ENCODE measurements at regions not wholly inside any gene's neighbourhood (a gene's known extent, or its start where the extent isn't known, plus 50 kb on each side); places are given as distances from the start of the nearest gene placed in this dataset.
"Not testable (repeated sequence)": the region's sequence is repeated elsewhere in the genome, so short reads cannot be mapped to it uniquely, and the experiment has no call there.

DNA sequence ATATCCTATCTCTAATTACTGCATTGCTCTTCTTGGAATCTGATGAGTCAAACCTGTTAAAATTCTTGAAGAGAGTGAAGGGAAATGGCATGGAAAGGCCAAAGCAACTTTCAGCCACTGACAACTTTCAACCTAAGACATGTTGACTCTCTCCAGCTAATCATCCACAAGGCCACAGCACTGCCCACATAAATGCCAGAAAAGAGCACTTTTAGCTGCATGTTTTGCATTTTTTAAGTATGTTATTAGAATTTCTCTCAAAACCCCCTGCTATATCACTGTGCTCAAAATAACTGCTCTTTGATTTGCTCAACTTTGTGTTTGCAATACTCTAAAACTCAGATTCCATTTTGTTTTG, 352.5 kb downstream of the ADGRL2 start:
- no peak for DNase-seq

DNA sequence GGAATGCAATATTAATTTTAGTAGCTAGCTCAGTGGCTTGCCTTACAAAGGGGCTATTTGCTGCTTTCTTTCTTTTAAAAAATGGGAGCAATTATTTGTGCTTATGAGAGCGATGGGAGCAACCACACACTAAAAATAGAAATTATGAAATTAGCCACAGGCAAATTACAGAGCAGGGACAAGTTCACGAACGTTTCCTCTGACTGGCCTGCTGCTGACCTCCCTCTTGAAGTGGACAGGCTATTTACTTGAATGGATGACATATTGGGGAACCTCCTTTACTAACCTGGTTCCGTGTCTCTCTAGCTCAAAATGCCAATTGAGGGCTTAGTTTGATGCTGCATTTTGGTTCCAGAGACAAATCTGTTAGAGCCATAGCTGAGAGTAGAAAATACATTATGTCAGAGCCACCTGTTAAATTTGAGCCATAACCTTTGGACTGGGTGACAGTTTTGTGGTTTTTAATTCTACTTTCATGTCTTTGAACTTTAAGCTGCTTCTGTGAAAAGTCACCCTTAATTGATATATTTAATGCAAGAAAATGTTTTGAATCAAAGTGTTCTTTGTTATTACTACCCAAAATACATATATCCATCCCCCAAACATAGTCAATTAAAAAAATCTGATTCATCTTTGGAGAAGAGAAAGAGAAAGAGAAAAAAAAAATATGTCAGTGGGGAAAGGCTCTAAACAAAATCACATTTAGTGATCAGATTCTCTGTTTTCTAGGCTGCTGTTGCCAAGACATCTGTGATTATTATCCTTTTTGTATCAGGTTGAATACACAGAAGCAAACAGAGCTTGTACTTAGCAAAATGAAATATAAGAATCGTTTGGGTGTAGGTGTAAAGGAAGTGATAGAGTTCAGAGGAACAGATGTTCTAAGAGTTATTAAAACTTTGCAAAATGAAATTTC, 351.9 kb downstream of the ADGRL2 start:
- DNase-seq = no peak

DNA sequence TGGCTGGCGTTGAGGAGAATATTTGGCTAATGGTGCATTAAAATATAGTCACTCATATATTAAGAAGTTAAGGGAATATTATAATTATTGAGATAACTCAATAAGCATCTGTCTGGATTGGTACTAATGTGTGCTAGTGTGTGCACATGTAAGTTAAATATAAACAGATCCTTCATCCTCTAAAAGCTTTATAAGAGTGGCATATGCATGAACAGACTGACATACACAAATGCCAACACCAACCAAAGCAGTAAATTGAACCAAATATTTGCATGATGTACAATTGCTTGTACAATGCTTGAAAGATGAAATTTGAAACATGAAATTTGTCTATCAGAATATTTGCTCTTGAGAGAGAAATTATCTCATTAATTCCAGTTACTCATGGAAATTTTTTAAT, 344.9 kb downstream of the ADGRL2 start:
- no peak for DNase-seq

DNA sequence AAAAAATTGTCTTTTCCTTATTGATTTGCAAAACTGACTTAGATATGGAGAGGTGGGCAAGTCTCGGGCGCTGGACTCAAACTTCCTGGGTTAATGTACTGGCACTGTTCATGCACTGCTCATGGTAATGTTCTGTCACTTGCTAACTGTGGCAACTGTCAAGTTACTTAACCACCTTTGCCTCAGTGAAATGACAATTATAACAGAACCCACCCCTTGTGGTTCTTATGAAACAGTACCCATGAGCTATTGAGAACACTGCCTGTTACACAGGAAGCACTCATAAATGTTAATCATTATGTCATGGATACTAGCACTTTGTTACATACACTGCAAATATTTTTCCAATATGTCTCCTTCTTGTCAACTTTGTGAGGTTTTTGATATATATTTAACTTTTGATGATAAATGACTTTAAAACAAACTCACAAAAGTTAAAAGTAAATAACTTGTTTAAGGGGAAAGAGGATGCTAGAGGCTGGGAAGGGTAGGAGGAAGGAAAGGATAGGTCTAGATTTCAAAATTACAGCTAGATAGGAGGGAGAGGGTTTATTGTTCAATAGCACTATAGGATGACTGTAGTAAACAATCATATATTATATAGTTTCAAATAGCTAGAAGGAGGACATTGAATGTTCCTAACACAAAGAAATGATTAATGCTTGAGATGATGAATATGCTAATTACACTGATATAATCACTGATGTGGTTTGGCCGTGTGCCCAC, 342.5 kb downstream of the ADGRL2 start:
- DNase-seq = no peak

DNA sequence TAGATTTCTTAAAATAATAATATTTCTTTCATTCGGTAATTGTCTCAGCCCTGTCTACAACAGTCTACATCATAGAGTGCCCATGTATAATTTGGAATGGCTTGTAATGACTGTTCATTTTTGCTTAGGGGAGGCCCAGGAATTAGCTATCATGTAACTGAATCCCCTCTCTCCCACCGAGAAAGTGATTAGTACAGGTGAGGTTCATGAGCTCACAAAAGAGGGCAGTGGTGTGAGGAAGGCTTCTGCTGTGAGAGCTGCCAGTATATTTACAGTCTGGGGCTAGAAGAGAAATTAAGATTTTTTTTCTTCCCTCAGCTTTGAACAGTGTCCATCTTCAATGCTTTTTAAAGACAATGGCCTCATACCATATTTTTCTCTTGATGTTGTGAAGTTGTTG, 340.7 kb downstream of the ADGRL2 start:
- DNase-seq = no peak

DNA sequence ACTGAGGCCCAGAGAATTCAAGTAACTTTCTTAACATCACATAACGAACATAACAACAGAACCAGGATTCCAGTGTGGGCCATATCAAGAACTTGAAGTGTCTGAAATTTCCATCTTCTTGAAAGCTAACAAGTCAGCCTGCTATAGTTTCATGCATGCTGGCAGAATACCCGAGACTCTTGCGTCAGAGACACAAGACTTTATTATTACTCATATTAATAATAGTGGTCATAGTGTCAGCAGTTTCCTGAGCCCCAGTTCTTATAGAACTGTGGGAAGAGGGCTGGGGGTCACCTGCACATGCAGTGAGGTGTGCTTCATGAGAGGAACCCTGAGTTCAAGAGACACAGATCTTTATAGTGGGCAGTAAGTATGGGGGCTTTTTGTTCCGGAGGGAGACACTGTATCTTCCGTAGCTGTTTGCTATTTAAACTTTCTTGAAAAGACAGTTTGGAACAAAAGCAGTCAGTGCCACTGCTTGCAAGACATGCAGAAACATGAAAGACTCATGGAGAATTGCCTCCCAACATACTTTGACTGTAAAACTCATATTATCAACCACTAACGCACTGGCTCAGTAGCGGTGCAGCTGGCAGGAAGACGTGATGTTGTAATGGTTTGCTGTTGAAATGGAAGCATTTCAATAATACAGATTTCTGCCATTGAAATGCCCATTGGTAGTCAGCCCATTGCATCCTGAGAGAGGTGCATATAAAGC, 339.2 kb downstream of the ADGRL2 start:
- DNase-seq = no peak

DNA sequence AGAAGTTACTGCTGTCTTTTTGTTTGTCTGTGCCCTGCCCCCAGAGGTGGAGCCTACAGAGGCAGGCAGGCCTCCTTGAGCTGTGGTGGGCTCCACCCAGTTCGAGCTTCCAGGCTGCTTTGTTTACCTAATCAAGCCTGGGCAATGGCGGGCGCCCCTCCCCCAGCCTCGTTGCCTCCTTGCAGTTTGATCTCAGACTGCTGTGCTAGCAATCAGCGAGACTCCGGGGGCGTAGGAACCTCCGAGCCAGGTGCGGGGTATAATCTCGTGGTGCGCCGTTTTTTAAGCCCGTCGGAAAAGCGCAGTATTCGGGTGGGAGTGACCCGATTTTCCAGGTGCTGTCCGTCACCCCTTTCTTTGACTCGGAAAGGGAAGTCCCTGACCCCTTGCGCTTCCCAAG, 335.6 kb downstream of the ADGRL2 start:
- DNase-seq = not testable (repeated sequence)

DNA sequence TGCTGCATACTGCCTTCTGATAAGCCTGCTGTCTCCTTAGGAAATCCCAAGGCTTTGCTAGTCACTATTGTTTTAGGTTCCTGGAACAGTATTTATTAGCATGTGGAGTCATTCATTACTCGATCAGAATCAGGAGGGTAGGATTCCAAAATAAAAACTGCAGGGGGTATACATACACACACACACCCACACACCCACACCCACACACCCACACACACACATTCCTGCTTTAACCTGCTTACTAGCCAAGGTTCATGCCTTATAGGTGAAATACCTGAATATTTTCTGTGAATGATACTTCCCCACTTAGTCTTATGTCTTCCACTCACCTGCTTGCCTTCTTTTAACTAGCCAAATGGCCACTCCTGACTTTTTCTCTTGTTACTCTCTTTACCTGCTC, 325.1 kb downstream of the ADGRL2 start:
- DNase-seq = no peak

DNA sequence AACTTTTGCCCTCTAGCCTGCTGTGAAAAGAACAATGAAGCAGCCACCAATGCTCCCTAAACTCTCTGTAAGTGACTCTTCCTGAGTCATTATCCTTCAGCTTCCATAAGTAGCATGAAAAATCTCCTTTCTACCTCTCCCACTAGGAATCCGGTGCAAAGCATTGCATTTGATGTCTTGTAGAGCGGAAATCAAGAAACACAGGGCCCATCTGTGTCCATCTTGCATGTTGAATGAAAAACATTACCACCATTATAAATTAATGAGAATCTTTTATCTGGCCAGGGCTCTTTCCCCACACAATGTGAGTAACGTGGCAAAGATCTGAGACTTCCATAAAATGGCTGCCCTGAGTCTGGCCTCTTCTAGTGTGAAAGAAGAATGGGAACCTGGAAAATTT, 324.4 kb downstream of the ADGRL2 start:
- DNase-seq = no peak

DNA sequence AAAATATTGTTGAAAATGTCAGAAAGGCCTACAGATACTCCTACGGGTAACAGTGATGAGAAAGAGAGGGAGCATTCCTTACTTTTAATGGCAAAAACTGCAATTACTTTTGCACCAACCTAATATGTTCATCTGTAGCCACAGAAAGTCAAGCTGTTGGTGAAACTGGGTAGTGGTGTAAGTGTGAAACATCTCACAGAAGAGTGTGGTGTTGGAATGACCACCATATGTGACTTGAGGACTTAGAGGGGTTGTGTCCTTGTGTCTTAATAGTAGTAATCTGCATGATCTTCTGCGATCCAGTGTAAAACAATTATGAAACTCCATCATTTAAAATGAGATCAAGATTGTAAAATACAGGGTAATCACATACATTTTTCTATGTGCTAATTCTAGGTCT, 320.7 kb downstream of the ADGRL2 start:
- no peak for DNase-seq

DNA sequence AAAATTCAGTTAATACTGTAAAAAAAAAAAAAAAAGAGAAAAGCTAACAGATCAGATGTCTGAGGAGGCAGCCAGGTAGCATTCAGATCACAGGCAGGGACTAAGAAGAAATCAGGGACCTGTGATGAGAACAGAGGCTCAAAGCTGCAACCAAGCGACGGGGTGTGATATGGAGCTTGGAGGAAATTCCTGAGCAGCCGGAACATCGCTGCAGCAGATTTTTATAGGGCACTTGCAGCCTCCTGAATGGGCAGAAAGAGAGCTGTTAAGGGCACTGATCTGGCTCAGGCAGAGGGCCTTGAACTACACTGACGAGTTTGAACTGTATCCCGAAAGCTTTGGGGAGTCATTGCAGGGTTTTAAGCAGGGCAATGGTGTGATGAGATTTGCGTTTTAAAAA, 315.4 kb downstream of the ADGRL2 start:
- DNase-seq = no peak

DNA sequence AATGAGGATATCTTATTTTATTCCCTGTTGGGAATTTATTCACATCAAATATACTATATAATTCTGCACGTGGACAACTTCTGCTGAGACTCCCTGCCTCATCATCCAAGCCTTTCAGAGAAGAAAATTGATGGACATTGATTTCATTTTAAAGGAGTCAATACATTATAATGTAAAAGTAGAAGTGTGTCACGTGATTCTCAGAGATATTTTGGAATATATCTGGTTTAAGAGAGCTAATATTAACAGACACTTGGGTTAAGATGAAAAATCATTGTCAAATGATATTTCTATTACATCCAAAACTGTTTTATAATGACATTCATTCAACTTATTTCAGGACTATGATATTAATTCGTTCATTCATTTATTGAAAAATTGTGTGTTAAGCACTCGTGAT, 314.2 kb downstream of the ADGRL2 start:
- no peak for DNase-seq

DNA sequence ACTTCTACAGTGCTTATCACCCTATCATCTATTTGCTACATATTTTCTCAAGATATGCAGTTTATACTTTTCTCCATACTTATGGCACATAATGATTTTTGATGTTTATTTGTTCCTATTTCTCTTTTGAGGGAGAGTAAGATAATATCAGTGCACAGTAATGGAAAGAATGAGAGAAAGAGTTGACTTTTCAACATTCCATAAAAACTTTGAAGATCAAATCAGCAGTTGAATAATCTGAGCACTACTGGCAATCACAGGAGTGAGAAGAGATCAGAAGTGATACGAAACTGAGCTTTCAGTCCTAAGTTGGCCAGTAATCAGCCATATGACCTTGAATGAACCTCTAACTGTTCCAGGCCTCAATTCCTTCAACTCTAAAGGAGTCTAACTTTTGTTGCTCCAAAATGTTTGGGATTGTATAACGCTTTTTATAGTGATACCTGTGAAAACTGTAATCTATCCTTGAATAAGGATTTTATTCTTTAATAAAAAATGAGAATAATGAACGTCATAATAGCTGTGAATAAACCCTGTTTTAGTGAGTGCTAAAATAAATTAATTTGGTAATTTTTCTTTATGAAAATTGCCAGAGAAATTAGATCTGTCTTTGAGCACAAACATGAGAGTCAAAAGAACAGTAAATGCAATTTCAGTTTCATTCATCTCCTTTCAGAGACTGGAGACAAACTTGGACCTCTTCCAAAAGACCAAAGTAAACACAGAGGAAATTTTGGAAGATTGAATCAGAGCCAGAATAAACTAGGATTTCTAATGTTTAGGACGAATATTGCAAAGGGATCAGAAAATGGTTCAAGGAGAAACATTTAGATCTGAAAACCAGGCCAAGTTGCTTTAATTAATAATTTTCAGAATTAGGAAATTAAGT, 309.9 kb downstream of the ADGRL2 start:
- DNase-seq = no peak

DNA sequence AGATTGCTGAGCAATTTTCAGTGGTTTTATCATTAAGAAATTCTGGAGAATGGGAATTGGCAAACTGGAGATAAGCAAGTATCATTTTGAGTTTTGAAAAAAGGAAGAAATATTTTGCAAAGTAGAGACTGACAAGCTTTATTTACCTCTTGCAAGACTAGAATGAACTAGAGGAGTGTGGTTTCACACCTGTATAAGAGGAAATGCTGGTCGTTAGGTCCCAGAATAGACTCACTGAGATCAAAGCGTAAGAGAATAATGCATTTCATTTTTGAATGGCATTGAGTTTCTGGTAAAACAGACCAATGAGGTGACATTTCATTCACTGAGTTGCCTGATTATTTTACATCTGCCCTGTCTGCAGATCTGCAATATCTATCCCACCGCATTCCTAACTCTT, 308.1 kb downstream of the ADGRL2 start:
- no peak for DNase-seq

DNA sequence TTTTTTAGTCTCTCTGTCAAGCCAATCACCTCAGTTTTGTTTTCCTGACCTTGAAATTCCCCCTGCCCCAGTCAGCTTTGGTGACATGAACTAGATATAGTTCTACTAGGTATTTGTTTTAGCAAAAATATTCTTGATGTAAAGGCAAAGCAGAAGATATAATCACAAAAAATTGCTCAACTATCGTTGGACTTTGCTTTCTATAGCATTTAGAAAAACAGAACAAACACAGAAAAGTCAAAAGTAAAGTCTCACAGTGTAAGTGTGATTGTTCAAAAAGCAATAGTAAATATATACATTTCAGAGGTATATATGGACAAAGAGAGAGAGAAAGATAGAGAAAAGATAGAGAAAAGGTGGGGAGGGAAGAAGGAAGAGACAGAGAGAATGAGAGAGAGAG, 305.9 kb downstream of the ADGRL2 start:
- DNase-seq = no peak

DNA sequence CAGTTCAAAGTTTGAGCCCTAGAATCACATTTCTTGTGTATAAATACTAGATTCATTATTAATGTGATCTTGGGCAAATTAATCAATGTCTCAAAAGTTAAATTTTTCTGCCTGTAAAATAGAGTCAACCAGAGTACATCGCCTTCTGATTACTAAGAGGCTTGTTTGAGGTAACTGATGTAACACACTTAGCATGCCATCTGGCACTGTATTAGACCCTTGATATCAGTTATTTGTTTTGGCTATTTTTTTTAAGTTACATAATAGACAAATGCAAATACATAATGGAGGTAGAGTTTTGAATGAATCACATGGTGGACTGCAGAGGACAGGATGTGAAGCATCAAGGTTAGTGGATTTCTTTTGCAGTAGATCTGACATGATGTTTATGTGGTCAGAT, 298.4 kb downstream of the ADGRL2 start:
- no peak for DNase-seq

DNA sequence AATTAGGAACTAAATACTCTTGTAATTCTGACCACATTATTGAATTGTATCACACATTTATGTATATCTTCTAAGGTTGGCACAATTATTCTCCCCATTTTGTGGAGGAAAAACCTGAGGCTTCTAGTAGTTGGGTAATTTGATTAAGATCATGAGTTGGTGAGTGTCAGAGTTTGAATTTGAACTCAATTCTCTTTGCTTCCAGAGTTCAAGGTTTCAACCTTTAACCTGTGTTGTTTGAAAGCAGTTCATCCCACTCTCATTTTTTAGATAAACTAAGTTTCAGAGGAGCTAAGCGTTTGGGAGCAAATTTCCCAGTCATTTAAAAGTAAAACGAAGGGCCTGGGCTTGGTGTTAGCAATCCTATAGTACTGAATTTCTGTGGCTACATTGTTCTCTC, 293.4 kb downstream of the ADGRL2 start:
- DNase-seq = no peak

DNA sequence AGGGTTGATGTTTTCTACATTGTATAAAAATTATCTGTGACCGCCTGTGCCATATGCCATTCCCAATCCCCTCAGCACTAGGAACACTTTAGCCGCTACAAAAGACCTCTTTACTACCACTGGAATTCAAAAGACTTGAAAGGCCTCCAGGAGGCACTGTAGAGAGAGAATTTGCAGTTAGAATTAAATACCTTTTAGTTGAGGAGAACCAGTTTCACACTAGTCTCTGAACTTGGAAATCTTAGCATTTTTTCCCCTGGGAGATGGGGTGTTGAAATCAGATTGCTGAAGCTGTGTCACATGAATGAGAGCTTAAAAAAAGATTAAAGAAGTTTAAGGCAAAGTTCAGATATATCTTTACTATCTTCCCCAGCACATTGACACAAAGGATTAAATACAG, 291.0 kb downstream of the ADGRL2 start:
- no peak for DNase-seq

DNA sequence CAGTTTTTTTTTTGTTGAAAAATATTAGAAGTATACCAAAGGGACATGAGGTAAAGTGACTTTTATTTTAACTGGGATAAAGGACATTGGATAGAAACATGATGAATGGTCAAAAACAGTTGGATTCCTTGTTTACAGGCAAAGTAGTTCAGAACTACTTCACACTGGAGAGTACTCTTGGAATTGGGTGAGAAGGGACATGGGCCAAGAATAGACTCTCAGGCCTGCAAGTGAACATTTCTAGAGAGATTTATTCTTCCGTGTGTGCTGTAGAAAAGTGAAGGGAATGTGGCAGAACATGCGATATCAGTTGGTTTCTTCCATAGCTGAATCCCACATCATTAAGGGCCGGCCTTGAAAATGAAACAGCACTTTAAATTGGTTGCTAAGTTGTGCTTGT, 290.5 kb downstream of the ADGRL2 start:
- DNase-seq = no peak

DNA sequence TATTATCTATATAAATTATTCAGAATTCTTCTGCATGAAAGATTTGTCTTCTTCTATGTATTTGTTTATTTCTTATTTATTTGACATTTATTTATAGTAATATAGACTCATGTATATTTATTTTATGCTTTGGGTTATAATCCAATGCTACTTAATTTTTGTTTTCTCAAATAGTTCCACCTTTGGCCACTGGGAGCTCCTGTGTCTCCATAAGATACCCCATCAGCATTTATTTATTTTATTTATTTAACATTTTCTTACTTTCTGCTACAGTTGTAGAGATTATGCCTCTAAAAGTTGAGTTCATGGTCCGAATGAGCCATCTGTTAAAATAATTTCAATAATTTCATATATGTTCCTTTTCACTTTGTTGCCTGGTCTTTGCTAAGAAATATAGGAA, 289.4 kb downstream of the ADGRL2 start:
- no peak for DNase-seq

DNA sequence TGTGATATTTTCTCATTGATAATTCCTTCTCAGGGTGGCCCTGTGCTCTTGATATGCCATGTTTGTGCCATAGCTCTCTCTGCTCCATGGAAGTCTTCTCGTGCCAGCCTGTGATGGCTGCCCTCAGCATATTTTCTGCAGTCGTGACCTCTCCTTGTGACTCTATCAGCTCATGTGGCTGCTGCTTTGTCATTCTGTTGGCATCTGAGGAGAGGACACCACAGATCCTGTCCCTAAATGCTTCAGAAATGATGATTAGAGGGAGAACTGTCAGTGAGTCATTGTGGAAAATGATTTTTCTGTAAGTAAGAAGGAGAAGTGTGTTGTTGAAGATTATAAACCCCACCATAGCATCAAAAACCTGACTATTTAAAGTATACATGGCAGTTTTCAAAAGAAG, 286.0 kb downstream of the ADGRL2 start:
- no peak for DNase-seq

DNA sequence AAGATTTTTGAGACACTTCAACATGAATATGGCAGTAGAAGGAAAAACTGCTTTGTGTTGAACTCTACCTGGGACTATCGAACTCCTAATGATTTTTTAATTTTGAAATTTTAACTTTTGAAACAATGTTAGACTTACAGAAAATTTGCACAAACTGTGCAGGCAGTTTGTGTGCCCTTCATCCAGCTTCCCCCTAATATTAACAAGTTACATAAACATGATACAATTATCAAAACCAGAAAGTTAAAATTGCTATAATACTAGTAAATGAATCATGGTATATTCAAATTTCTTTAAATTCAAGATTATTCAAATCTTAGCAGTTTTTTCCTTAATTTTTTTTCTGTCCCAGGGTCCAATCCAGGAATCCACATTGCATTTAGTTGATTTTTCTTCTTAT, 278.9 kb downstream of the ADGRL2 start:
- DNase-seq = no peak

DNA sequence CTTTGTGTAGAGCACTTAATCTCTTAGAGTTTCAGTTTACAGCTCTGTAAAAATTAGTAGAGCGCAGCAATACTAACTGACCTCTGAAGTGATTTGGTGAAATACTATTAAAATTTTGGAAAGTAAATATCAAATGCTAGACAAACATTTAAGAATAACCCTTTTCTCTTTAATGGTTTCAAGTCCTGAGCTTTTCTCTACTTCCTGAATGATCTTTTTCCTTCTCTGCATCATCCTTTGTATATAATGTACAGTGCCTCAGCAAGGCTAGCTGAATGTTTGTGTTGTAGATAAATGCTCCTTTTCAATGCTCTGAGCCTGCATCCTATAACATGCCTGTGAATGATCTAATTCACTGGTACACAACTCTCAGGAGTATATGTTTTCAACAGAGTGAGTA, 272.9 kb downstream of the ADGRL2 start:
- no peak for DNase-seq
